WTC11 (cell line): ENCODE measurements at regions not wholly inside any gene's neighbourhood (a gene's known extent, or its start where the extent isn't known, plus 50 kb on each side); places are given as distances from the start of the nearest gene placed in this dataset.

Source experiments
- ATAC-seq: fragments of 200-7000 bp; cut with Tn5 transposase; 2 replicates; pipeline ENCODE4 v1.10.0; 2021; ENCODE audit warnings: mild to moderate bottlenecking, moderate library complexity
- CTCF ChIA-PET: fragments of 300-600 bp; sonication (Branson Sonifier 250); formaldehyde crosslinking; loops from one replicate; lab custom pipeline; 2021; ENCODE audit warnings: antibody characterized with exemption; lab: Charles Lee
- POLR2A ChIA-PET: fragments of 350-600 bp; sonication (Branson Sonifier 250); formaldehyde crosslinking; loops from one replicate; lab custom pipeline; 2021; ENCODE audit warnings: antibody characterized with exemption; lab: Charles Lee
- DNase-seq: peaks from one replicate; pipeline ENCODE4 v3.0.0; 2021; ENCODE audit warnings: low spot score
- H3K27ac Mint-ChIP-seq: 2 replicates; pipeline ENCODE4 v1.8.0; 2021; ENCODE audit warnings: mixed read lengths
- H3K27me3 Mint-ChIP-seq: 2 replicates; pipeline ENCODE4 v1.8.0; 2021; ENCODE audit warnings: low read depth, mild to moderate bottlenecking, moderate library complexity, mixed read lengths
- H3K36me3 Mint-ChIP-seq: 2 replicates; pipeline ENCODE4 v1.8.0; 2021; ENCODE audit warnings: mixed read lengths
- H3K4me1 Mint-ChIP-seq: 2 replicates; pipeline ENCODE4 v1.8.0; 2022; ENCODE audit warnings: mixed read lengths
- H3K4me3 Mint-ChIP-seq: 2 replicates; pipeline ENCODE4 v1.8.0; 2021; ENCODE audit warnings: mild to moderate bottlenecking, moderate library complexity, mixed read lengths
- H3K9me3 Mint-ChIP-seq: 2 replicates; pipeline ENCODE4 v1.8.0; 2021; ENCODE audit warnings: mixed read lengths
- ATF1 ChIP-seq: sonication (generic); formaldehyde crosslinking; IDR thresholded peaks from 2 replicates; pipeline ENCODE4 v1.8.1; 2023; ENCODE audit warnings: mild to moderate bottlenecking, moderate library complexity, missing genetic modification reagents
- ATF2 ChIP-seq: sonication (generic); formaldehyde crosslinking; IDR thresholded peaks from 2 replicates; pipeline ENCODE4 v1.8.1; 2022; ENCODE audit warnings: low read depth, missing genetic modification reagents, borderline replicate concordance
- CTCF ChIP-seq: fragments of 200-600 bp; IDR thresholded peaks from 2 replicates; pipeline ENCODE4 v1.8.0; 2022; ENCODE audit warnings: antibody characterized with exemption
- E2F1 ChIP-seq: sonication (generic); formaldehyde crosslinking; IDR thresholded peaks from 2 replicates; pipeline ENCODE4 v1.8.0; 2022; ENCODE audit warnings: mild to moderate bottlenecking, missing genetic modification reagents
- E2F5 ChIP-seq: sonication (generic); formaldehyde crosslinking; IDR thresholded peaks from 2 replicates; pipeline ENCODE4 v1.8.1; 2022; ENCODE audit warnings: mild to moderate bottlenecking, moderate library complexity, missing genetic modification reagents
- ERG ChIP-seq: fragments of 250-450 bp; sonication (Bioruptor Pico); IDR thresholded peaks from 2 replicates; pipeline ENCODE4 v1.8.0; 2021; ENCODE audit warnings: mild to moderate bottlenecking
- ETV6 ChIP-seq: sonication (generic); formaldehyde crosslinking; IDR thresholded peaks from 2 replicates; pipeline ENCODE4 v1.8.1; 2022; ENCODE audit warnings: mild to moderate bottlenecking, missing genetic modification reagents
- FOXK1 ChIP-seq: sonication (generic); formaldehyde crosslinking; IDR thresholded peaks from 2 replicates; pipeline ENCODE4 v1.8.0; 2022; ENCODE audit warnings: mild to moderate bottlenecking, moderate library complexity, missing genetic modification reagents
- FOXP1 ChIP-seq: sonication (generic); formaldehyde crosslinking; IDR thresholded peaks from 2 replicates; pipeline ENCODE4 v1.8.0; 2022; ENCODE audit warnings: missing genetic modification reagents, mild to moderate bottlenecking, moderate library complexity, borderline replicate concordance
- HMGXB4 ChIP-seq: sonication (generic); formaldehyde crosslinking; IDR thresholded peaks from 2 replicates; pipeline ENCODE4 v1.8.1; 2023; ENCODE audit warnings: mild to moderate bottlenecking, moderate library complexity, missing genetic modification reagents
- MAX ChIP-seq: sonication (generic); formaldehyde crosslinking; IDR thresholded peaks from 2 replicates; pipeline ENCODE4 v1.8.0; 2022; ENCODE audit warnings: mild to moderate bottlenecking, missing genetic modification reagents
- MYBL2 ChIP-seq: sonication (generic); formaldehyde crosslinking; IDR thresholded peaks from 2 replicates; pipeline ENCODE4 v1.8.1; 2023; ENCODE audit warnings: mild to moderate bottlenecking, moderate library complexity, missing genetic modification reagents
- NR2C2 ChIP-seq: sonication (generic); formaldehyde crosslinking; IDR thresholded peaks from 2 replicates; pipeline ENCODE4 v1.8.0; 2022; ENCODE audit warnings: mild to moderate bottlenecking, missing genetic modification reagents
- PREB ChIP-seq: sonication (generic); formaldehyde crosslinking; IDR thresholded peaks from 2 replicates; pipeline ENCODE4 v1.8.1; 2022; ENCODE audit warnings: mild to moderate bottlenecking, missing genetic modification reagents, moderate library complexity, borderline replicate concordance
- SP1 ChIP-seq: sonication (generic); formaldehyde crosslinking; conservative IDR thresholded peaks from 2 replicates; pipeline ENCODE4 v1.8.1; 2022; ENCODE audit warnings: missing genetic modification reagents
- USF2 ChIP-seq: sonication (generic); formaldehyde crosslinking; IDR thresholded peaks from 2 replicates; pipeline ENCODE4 v1.8.1; 2023; ENCODE audit warnings: mild to moderate bottlenecking, missing genetic modification reagents, moderate library complexity
- ZNF138 ChIP-seq: sonication (generic); formaldehyde crosslinking; conservative IDR thresholded peaks from 2 replicates; pipeline ENCODE4 v1.8.1; 2022; ENCODE audit warnings: mild to moderate bottlenecking, moderate library complexity, missing genetic modification reagents
- ZNF219 ChIP-seq: sonication (generic); formaldehyde crosslinking; IDR thresholded peaks from 2 replicates; pipeline ENCODE4 v1.8.0; 2023; ENCODE audit warnings: missing genetic modification reagents, mild to moderate bottlenecking, borderline replicate concordance
- ZNF263 ChIP-seq: sonication (generic); formaldehyde crosslinking; IDR thresholded peaks from 2 replicates; pipeline ENCODE4 v1.8.1; 2022; ENCODE audit warnings: low read depth, mild to moderate bottlenecking, moderate library complexity, missing genetic modification reagents
- ZNF671 ChIP-seq: fragments of 250-450 bp; sonication (Bioruptor Pico); IDR thresholded peaks from 2 replicates; pipeline ENCODE4 v1.8.0; 2021; ENCODE audit warnings: mild to moderate bottlenecking

GRCh38 chr20:51318058-51318949, 224.2 kb downstream of the NFATC2 start:
- CTCF ChIA-PET, result interaction anchor here (0.6 to 4.2 kb wide), 64 partner anchors 8 to 466 kb away, joined by 3 to 130 read pairs (median 4); partner anchors contain the start of genes DPM1, KCNG1 and MOCS3
- ATAC-seq, result peak; percentile 95
- TF ChIP-seq ZNF138 (no peak), SP1 (CRISPR knock-in tag) (peak; percentile 40; the same call in 1 of the 2 replicates), ETV6 (CRISPR knock-in tag) (no peak), USF2 (no peak), ATF1 (CRISPR knock-in tag) (no peak), FOXK1 (CRISPR knock-in tag) (peak; percentile 34; the same call in 1 of the 2 replicates), NR2C2 (CRISPR knock-in tag) (no peak), MAX (CRISPR knock-in tag) (no peak; the same call in 1 of the 2 replicates), PREB (CRISPR knock-in tag) (no peak), MYBL2 (CRISPR knock-in tag) (no peak), ATF2 (CRISPR knock-in tag) (no peak), ZNF263 (CRISPR knock-in tag) (no peak), CTCF (peak; percentile 96), ZNF219 (CRISPR knock-in tag) (no peak)
- H3K27ac Mint-ChIP-seq, result peak overlapping the region; percentile 47; the same call in 1 of the 2 replicates
- no peak overlapping the region for H3K4me3 Mint-ChIP-seq
- POLR2A ChIA-PET, result interaction anchor here (0.6 to 1.4 kb wide), 5 partner anchors 10 to 333 kb away, joined by 3 to 6 read pairs (median 4); no protein-coding TSS in a partner anchor
- H3K27me3 Mint-ChIP-seq, result peaks cover 24% of the 10 kb centered on the region
- peaks cover 38% of the 10 kb centered on the region for H3K4me1 Mint-ChIP-seq
- peaks cover 10% of the 10 kb centered on the region for H3K9me3 Mint-ChIP-seq
- peak; percentile 92 for DNase-seq
- peaks cover 2% of the 10 kb centered on the region; the same call in 1 of the 2 replicates for H3K36me3 Mint-ChIP-seq

- H3K4me1 Mint-ChIP-seq, result peaks cover 48% of the 10 kb centered on the region
- CTCF ChIA-PET, result no interaction called here
- no peak overlapping the region for H3K4me3 Mint-ChIP-seq
- DNase-seq (no peak), ATAC-seq (no peak)
- H3K36me3 Mint-ChIP-seq, result peaks cover 14% of the 10 kb centered on the region
- POLR2A ChIA-PET, result no interaction called here
- peaks cover 22% of the 10 kb centered on the region for H3K9me3 Mint-ChIP-seq
- H3K27ac Mint-ChIP-seq, result no peak overlapping the region
- peaks cover 44% of the 10 kb centered on the region for H3K27me3 Mint-ChIP-seq
- TF ChIP-seq E2F5 (CRISPR knock-in tag), result no peak
- no peak for TF ChIP-seq E2F1 (CRISPR knock-in tag)
- no peak for TF ChIP-seq FOXP1 (CRISPR knock-in tag)
- no peak for TF ChIP-seq ERG (CRISPR knock-in tag)
- TF ChIP-seq HMGXB4 (CRISPR knock-in tag), result no peak
- TF ChIP-seq ZNF671, result no peak
Observed at GRCh38 chr20:51315390-51315789, 227.1 kb downstream of the NFATC2 start.
